Neural cell (in vitro differentiated cells): ENCODE measurements at regions not wholly inside any gene's neighbourhood (a gene's known extent, or its start where the extent isn't known, plus 50 kb on each side); places are given as distances from the start of the nearest gene placed in this dataset.

Source experiments
- EZH2 ChIP-seq: fragments of 200-600, 300-800 bp; shearing (Covaris generic), sonication (generic); IDR thresholded peaks from 2 replicates; pipeline ENCODE4 v1.6.1; 2014; ENCODE audit warnings: antibody characterized with exemption, low read length, borderline replicate concordance, mild to moderate bottlenecking; ENCODE audit not compliant: insufficient read depth, poor library complexity, severe bottlenecking
- POLR2AphosphoS5 ChIP-seq: IDR thresholded peaks from 2 replicates; pipeline ENCODE4 v1.6.1; 2012
- RAD21 ChIP-seq: fragments of 450-650 bp; conservative IDR thresholded peaks from 2 replicates; pipeline ENCODE4 v1.6.1; 2014; ENCODE audit warnings: antibody characterized with exemption, mild to moderate bottlenecking, moderate library complexity
- SMC3 ChIP-seq: fragments of 450-650 bp; conservative IDR thresholded peaks from 2 replicates; pipeline ENCODE4 v1.6.1; 2014; ENCODE audit warnings: antibody characterized with exemption, mild to moderate bottlenecking, moderate library complexity; ENCODE audit not compliant: poor library complexity
- TF ChIP-seq, protein P1 (sequence below): fragments of 450-650 bp; IDR thresholded peaks from 2 replicates; pipeline ENCODE4 v1.5.1; 2014; ENCODE audit warnings: antibody characterized with exemption, mild to moderate bottlenecking, moderate library complexity; ENCODE audit not compliant: poor library complexity, severe bottlenecking
- TF ChIP-seq, protein P2 (sequence below): IDR thresholded peaks from 2 replicates; pipeline ENCODE4 v1.6.1; 2012; ENCODE audit warnings: borderline replicate concordance

DNA sequence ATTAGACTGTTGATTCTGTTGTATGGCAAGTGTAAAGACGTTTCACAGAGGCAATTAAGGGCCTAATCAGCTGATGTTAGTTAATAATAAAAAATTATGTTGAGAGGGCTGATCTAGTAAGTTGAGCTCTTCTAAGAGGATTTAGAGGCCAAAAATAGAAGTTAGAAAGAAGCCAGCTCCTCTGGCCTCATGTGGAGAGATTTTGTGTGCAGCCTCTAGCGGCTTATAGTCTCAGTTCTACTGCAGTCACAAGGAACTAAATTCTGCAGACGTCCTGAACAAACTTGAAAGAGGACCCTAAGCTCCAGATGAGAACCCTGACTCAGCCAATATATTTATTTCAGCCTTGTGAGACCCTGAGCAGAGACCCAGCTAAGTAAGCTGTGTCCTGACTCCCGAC lies 498.6 kb downstream of the BTBD3 start:
- TF ChIP-seq, protein P1, sequence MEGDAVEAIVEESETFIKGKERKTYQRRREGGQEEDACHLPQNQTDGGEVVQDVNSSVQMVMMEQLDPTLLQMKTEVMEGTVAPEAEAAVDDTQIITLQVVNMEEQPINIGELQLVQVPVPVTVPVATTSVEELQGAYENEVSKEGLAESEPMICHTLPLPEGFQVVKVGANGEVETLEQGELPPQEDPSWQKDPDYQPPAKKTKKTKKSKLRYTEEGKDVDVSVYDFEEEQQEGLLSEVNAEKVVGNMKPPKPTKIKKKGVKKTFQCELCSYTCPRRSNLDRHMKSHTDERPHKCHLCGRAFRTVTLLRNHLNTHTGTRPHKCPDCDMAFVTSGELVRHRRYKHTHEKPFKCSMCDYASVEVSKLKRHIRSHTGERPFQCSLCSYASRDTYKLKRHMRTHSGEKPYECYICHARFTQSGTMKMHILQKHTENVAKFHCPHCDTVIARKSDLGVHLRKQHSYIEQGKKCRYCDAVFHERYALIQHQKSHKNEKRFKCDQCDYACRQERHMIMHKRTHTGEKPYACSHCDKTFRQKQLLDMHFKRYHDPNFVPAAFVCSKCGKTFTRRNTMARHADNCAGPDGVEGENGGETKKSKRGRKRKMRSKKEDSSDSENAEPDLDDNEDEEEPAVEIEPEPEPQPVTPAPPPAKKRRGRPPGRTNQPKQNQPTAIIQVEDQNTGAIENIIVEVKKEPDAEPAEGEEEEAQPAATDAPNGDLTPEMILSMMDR: no peak
- no peak for TF ChIP-seq SMC3
- no peak for TF ChIP-seq RAD21
- TF ChIP-seq, protein P2, sequence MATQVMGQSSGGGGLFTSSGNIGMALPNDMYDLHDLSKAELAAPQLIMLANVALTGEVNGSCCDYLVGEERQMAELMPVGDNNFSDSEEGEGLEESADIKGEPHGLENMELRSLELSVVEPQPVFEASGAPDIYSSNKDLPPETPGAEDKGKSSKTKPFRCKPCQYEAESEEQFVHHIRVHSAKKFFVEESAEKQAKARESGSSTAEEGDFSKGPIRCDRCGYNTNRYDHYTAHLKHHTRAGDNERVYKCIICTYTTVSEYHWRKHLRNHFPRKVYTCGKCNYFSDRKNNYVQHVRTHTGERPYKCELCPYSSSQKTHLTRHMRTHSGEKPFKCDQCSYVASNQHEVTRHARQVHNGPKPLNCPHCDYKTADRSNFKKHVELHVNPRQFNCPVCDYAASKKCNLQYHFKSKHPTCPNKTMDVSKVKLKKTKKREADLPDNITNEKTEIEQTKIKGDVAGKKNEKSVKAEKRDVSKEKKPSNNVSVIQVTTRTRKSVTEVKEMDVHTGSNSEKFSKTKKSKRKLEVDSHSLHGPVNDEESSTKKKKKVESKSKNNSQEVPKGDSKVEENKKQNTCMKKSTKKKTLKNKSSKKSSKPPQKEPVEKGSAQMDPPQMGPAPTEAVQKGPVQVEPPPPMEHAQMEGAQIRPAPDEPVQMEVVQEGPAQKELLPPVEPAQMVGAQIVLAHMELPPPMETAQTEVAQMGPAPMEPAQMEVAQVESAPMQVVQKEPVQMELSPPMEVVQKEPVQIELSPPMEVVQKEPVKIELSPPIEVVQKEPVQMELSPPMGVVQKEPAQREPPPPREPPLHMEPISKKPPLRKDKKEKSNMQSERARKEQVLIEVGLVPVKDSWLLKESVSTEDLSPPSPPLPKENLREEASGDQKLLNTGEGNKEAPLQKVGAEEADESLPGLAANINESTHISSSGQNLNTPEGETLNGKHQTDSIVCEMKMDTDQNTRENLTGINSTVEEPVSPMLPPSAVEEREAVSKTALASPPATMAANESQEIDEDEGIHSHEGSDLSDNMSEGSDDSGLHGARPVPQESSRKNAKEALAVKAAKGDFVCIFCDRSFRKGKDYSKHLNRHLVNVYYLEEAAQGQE: no peak
- TF ChIP-seq POLR2AphosphoS5: no peak
- no peak for TF ChIP-seq EZH2
